ENCODE measurements at regions not wholly inside any gene's neighbourhood (a gene's known extent, or its start where the extent isn't known, plus 50 kb on each side); places are given as distances from the start of the nearest gene placed in this dataset.
"Not testable (repeated sequence)": the region's sequence is repeated elsewhere in the genome, so short reads cannot be mapped to it uniquely, and the experiment has no call there.

GRCh38 chr22:47435826-47436225 lies 673.4 kb downstream of the TBC1D22A start:
- no peak for DNase-seq (ENCODE audit: low read depth in 2 of 3, low spot score in 2 of 3)

- no peak for DNase-seq (ENCODE audit: low read depth in 2 of 3, low spot score in 2 of 3)
Measured at GRCh38 chr22:47435204-47435487, 672.7 kb downstream of the TBC1D22A start.

- no peak for DNase-seq (ENCODE audit: low read depth in 2 of 3, low spot score in 2 of 3)
Measured at GRCh38 chr22:47434336-47435203, 672.1 kb downstream of the TBC1D22A start.

GRCh38 chr22:47433627-47434026 lies 671.2 kb downstream of the TBC1D22A start:
- DNase-seq (ENCODE audit: low read depth in 2 of 3, low spot score in 2 of 3) = no peak

- no peak for DNase-seq (ENCODE audit: low read depth in 2 of 3, low spot score in 2 of 3)
Measured at GRCh38 chr22:47432683-47433082, 670.2 kb downstream of the TBC1D22A start.

- no peak for DNase-seq (ENCODE audit: low read depth in 2 of 3, low spot score in 2 of 3)
Measured at GRCh38 chr22:47423861-47424820, 661.7 kb downstream of the TBC1D22A start.

- no peak for DNase-seq (ENCODE audit: low read depth in 2 of 3, low spot score in 2 of 3)
Measured at GRCh38 chr22:47423266-47423665, 660.8 kb downstream of the TBC1D22A start.

GRCh38 chr22:47422736-47423135 lies 660.3 kb downstream of the TBC1D22A start:
- DNase-seq (ENCODE audit: low read depth in 2 of 3, low spot score in 2 of 3) = no peak

- DNase-seq (ENCODE audit: low read depth in 2 of 3, low spot score in 2 of 3) = no peak
Measured at GRCh38 chr22:47421846-47422245, 659.4 kb downstream of the TBC1D22A start.

GRCh38 chr22:47420211-47420610 lies 657.8 kb downstream of the TBC1D22A start:
- DNase-seq (ENCODE audit: low read depth in 2 of 3, low spot score in 2 of 3) = no peak

GRCh38 chr22:47419239-47419638 lies 656.8 kb downstream of the TBC1D22A start:
- no peak for DNase-seq (ENCODE audit: low read depth in 2 of 3, low spot score in 2 of 3)

- no peak for DNase-seq (ENCODE audit: low read depth in 2 of 3, low spot score in 2 of 3)
Measured at GRCh38 chr22:47417699-47418098, 655.2 kb downstream of the TBC1D22A start.

- DNase-seq (ENCODE audit: low read depth in 2 of 3, low spot score in 2 of 3) = no peak
Measured at GRCh38 chr22:47411006-47411405, 648.6 kb downstream of the TBC1D22A start.

- no peak for DNase-seq (ENCODE audit: low read depth in 2 of 3, low spot score in 2 of 3)
Measured at GRCh38 chr22:47409539-47410275, 647.3 kb downstream of the TBC1D22A start.

GRCh38 chr22:47408409-47408808 lies 646.0 kb downstream of the TBC1D22A start:
- no peak for DNase-seq (ENCODE audit: low read depth in 2 of 3, low spot score in 2 of 3)

GRCh38 chr22:47407461-47408025 lies 645.1 kb downstream of the TBC1D22A start:
- no peak for DNase-seq (ENCODE audit: low read depth in 2 of 3, low spot score in 2 of 3)

- no peak for DNase-seq (ENCODE audit: low read depth in 2 of 3, low spot score in 2 of 3)
Measured at GRCh38 chr22:47406896-47407295, 644.4 kb downstream of the TBC1D22A start.

GRCh38 chr22:47406180-47406834 lies 643.9 kb downstream of the TBC1D22A start:
- no peak for DNase-seq (ENCODE audit: low read depth in 2 of 3, low spot score in 2 of 3)

GRCh38 chr22:47405222-47405621 lies 642.8 kb downstream of the TBC1D22A start:
- DNase-seq (ENCODE audit: low read depth in 2 of 3, low spot score in 2 of 3) = not testable (repeated sequence)

- DNase-seq (ENCODE audit: low read depth in 2 of 3, low spot score in 2 of 3) = no peak
Measured at GRCh38 chr22:47402876-47403525, 640.6 kb downstream of the TBC1D22A start.

Data from hematopoietic multipotent progenitor cell (in vitro differentiated cells).